GM12891 (cell line): ENCODE measurements at regions not wholly inside any gene's neighbourhood (a gene's known extent, or its start where the extent isn't known, plus 50 kb on each side); places are given as distances from the start of the nearest gene placed in this dataset.
"Not testable (repeated sequence)": the region's sequence is repeated elsewhere in the genome, so short reads cannot be mapped to it uniquely, and the experiment has no call there.

Experiments used
- POLR2A ChIP-seq: IDR thresholded peaks from 2 replicates; pipeline ENCODE4 v1.6.1; 2011; ENCODE audit warnings: low read depth, low read length, control low read depth
- POLR2AphosphoS5 ChIP-seq: IDR thresholded peaks from 2 replicates; pipeline ENCODE4 v1.6.1; 2011; ENCODE audit warnings: low read depth, low read length, control low read depth

DNA sequence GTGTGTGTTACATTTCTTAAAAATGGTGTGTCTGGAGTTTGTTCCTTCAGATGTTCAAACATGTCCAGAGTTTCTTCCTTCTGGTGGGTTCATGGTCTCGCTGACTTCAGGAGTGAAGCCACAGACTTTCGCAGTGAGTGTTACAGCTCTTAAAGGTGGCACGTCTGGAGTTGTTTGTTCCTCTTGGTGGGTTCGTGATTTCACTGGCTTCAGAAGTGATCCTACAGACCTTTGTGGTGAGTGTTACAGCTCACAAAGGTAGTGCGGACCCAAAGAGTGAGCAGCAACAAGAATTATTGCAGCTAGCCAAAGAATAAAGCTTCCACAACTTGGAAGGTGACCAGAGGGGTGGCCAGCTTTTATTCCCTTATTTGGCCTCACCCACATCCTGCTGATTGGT is 183.7 kb downstream of the COPRS start:
- not testable (repeated sequence) for TF ChIP-seq POLR2A, POLR2AphosphoS5
